IMR-90 (cell line): ENCODE measurements at regions not wholly inside any gene's neighbourhood (a gene's known extent, or its start where the extent isn't known, plus 50 kb on each side); places are given as distances from the start of the nearest gene placed in this dataset.
A peak's percentile ranks its signal among the peaks of the same experiment; 100 is the strongest.

ENCODE experiments used
- ATAC-seq: fragments of 200-7000 bp; cut with Tn5 transposase; 2 replicates; pipeline ENCODE4 v1.9.1; 2020; ENCODE audit warnings: low read depth, mild to moderate bottlenecking, moderate library complexity
- BruUV-seq: library from RNA; stranded (reverse); fragments of 400-500 nt; replicated peaks from 2 replicates; lab custom pipeline; 2021; lab: Mats Ljungman, UMichigan
- CTCF ChIA-PET: fragments of 300-600 bp; formaldehyde crosslinking; extraction: SDS; loops from one replicate; lab custom pipeline; 2021; ENCODE audit warnings: antibody characterized with exemption; lab: Yijun Ruan, JAX
- POLR2A ChIA-PET: fragments of 300-600 bp; sonication (Branson Sonifier 250); formaldehyde crosslinking; loops from one replicate; lab custom pipeline; 2022; ENCODE audit warnings: antibody characterized with exemption; ENCODE audit not compliant: unreplicated experiment; lab: Charles Lee
- DNase-seq: peaks from one replicate; pipeline ENCODE4 v3.0.0; 2013
- H2AFZ ChIP-seq: replicated peaks from 2 replicates; pipeline ENCODE3; 2013; ENCODE audit warnings: low read length, mild to moderate bottlenecking; ENCODE audit not compliant: poor library complexity
- H2AK5ac ChIP-seq: 2 replicates; pipeline ENCODE4 v1.6.1; 2013; ENCODE audit warnings: low read depth, low read length, inconsistent platforms
- H2AK9ac ChIP-seq: replicated peaks from 2 replicates; pipeline ENCODE3; 2013; ENCODE audit warnings: mild to moderate bottlenecking, low read depth, low read length, moderate library complexity; ENCODE audit not compliant: poor library complexity
- H2BK120ac ChIP-seq: 2 replicates; pipeline ENCODE4 v1.6.1; 2013; ENCODE audit warnings: low read depth, low read length, inconsistent platforms
- H2BK15ac ChIP-seq: 3 replicates; pipeline ENCODE4 v1.6.1; 2013; ENCODE audit warnings: low read depth, low read length, inconsistent platforms
- H2BK20ac ChIP-seq: 2 replicates; pipeline ENCODE4 v1.6.1; 2013; ENCODE audit warnings: low read depth, mild to moderate bottlenecking, inconsistent platforms, low read length, moderate library complexity
- H2BK5ac ChIP-seq: 2 replicates; pipeline ENCODE4 v1.6.1; 2013; ENCODE audit warnings: mild to moderate bottlenecking, low read depth, low read length, inconsistent platforms; ENCODE audit not compliant: poor library complexity, severe bottlenecking
- H3K14ac ChIP-seq: replicated peaks from 2 replicates; pipeline ENCODE4 v1.6.1; 2013; ENCODE audit warnings: low read depth, low read length, inconsistent platforms
- H3K18ac ChIP-seq: 2 replicates; pipeline ENCODE4 v1.6.1; 2013; ENCODE audit warnings: low read depth, low read length, control low read depth
- H3K23ac ChIP-seq: 2 replicates; pipeline ENCODE4 v1.6.1; 2013; ENCODE audit warnings: low read depth, low read length, inconsistent platforms
- H3K27ac ChIP-seq: 2 replicates; pipeline ENCODE4 v1.5.1; 2013; ENCODE audit warnings: mild to moderate bottlenecking, control low read depth, low read length; ENCODE audit not compliant: insufficient read depth
- H3K27me3 ChIP-seq: 2 replicates; pipeline ENCODE4 v1.6.1; 2013; ENCODE audit warnings: low read length; ENCODE audit not compliant: control insufficient read depth, insufficient read depth
- H3K36me3 ChIP-seq: 2 replicates; pipeline ENCODE4 v1.6.1; 2013; ENCODE audit warnings: low read length, mixed read lengths; ENCODE audit not compliant: control insufficient read depth, insufficient read depth
- H3K4ac ChIP-seq: 2 replicates; pipeline ENCODE4 v1.6.1; 2013; ENCODE audit warnings: low read depth, low read length, inconsistent platforms
- H3K4me1 ChIP-seq: 2 replicates; pipeline ENCODE4 v1.6.1; 2013; ENCODE audit warnings: low read length, mixed read lengths; ENCODE audit not compliant: control insufficient read depth, insufficient read depth
- H3K4me2 ChIP-seq: 2 replicates; pipeline ENCODE4 v1.6.1; 2013; ENCODE audit warnings: low read depth, mild to moderate bottlenecking, control low read depth, low read length, moderate library complexity
- H3K4me3 ChIP-seq: 2 replicates; pipeline ENCODE4 v1.5.1; 2013; ENCODE audit warnings: low read depth, mild to moderate bottlenecking, control low read depth, low read length, moderate library complexity; ENCODE audit not compliant: insufficient read depth
- H3K56ac ChIP-seq: 2 replicates; pipeline ENCODE4 v1.6.1; 2013; ENCODE audit warnings: low read length, inconsistent platforms; ENCODE audit not compliant: insufficient read depth; ENCODE audit errors: extremely low read depth
- H3K79me1 ChIP-seq, 2 experiments: 2 replicates each; pipeline ENCODE4 v1.6.1; 2013; ENCODE audit warnings: low read length in 2 of 2, inconsistent platforms in 1 of 2, low read depth in 1 of 2
- H3K9ac ChIP-seq: 2 replicates; pipeline ENCODE4 v1.6.1; 2013; ENCODE audit warnings: low read depth, low read length, control low read depth
- H3K9me1 ChIP-seq: 2 replicates; pipeline ENCODE4 v1.6.1; 2013; ENCODE audit warnings: low read length, inconsistent platforms; ENCODE audit not compliant: insufficient read depth
- H3K9me3 ChIP-seq: 2 replicates; pipeline ENCODE4 v1.6.1; 2013; ENCODE audit warnings: low read length; ENCODE audit not compliant: control insufficient read depth, insufficient read depth
- H4K20me1 ChIP-seq: 2 replicates; pipeline ENCODE4 v1.6.1; 2013; ENCODE audit warnings: low read length, inconsistent platforms; ENCODE audit not compliant: insufficient read depth
- H4K5ac ChIP-seq: 2 replicates; pipeline ENCODE4 v1.6.1; 2013; ENCODE audit warnings: mild to moderate bottlenecking, low read depth, low read length, control low read depth
- H4K8ac ChIP-seq, 2 experiments: 2 replicates each; pipeline ENCODE4 v1.6.1; 2013; ENCODE audit warnings: low read depth in 2 of 2, low read length in 2 of 2, control low read depth in 1 of 2, inconsistent platforms in 1 of 2
- H4K91ac ChIP-seq: 2 replicates; pipeline ENCODE4 v1.6.1; 2013; ENCODE audit warnings: low read depth, low read length, inconsistent platforms; ENCODE audit not compliant: insufficient read depth
- BHLHE40 ChIP-seq: fragments of 150-350 bp; IDR thresholded peaks from 2 replicates; pipeline ENCODE4 v1.6.1; 2016; ENCODE audit warnings: mild to moderate bottlenecking, low read depth, low read length
- CEBPB ChIP-seq: IDR thresholded peaks from 2 replicates; pipeline ENCODE4 v1.6.1; 2012; ENCODE audit warnings: low read depth, low read length, improper control_type of control experiment
- CHD1 ChIP-seq: IDR thresholded peaks from 2 replicates; pipeline ENCODE4 v1.6.1; 2012; ENCODE audit warnings: low read depth, low read length, improper control_type of control experiment
- FOS ChIP-seq: fragments of 150-350 bp; IDR thresholded peaks from 2 replicates; pipeline ENCODE4 v1.6.1; 2016; ENCODE audit warnings: low read depth, low read length
- MAFK ChIP-seq: IDR thresholded peaks from 2 replicates; pipeline ENCODE4 v1.6.1; 2012; ENCODE audit warnings: low read depth, low read length, improper control_type of control experiment
- RAD21 ChIP-seq: IDR thresholded peaks from 2 replicates; pipeline ENCODE4 v1.6.1; 2012; ENCODE audit warnings: low read length, improper control_type of control experiment
- RCOR1 ChIP-seq: IDR thresholded peaks from 2 replicates; pipeline ENCODE4 v1.6.1; 2012; ENCODE audit warnings: mild to moderate bottlenecking, low read length, improper control_type of control experiment; ENCODE audit not compliant: insufficient replicate concordance
- RFX5 ChIP-seq: IDR thresholded peaks from 2 replicates; pipeline ENCODE4 v1.8.0; 2012; ENCODE audit warnings: low read depth, mild to moderate bottlenecking, low read length, moderate library complexity
- SMC3 ChIP-seq: fragments of 150-350 bp; IDR thresholded peaks from 2 replicates; pipeline ENCODE4 v1.6.1; 2016; ENCODE audit warnings: low read depth, mild to moderate bottlenecking, antibody characterized with exemption, low read length, moderate library complexity
- dilution Hi-C: fragments of 300-500 bp; cut with HindIII; formaldehyde crosslinking; loops from one replicate; pipeline ENCODE4 v1.14.3; 2018; ENCODE audit warnings: low sequenced_read_pairs; ENCODE audit not compliant: unreplicated experiment
- in situ Hi-C: fragments of 300-500 bp; cut with MboI; formaldehyde crosslinking; loops from 3 replicates; pipeline ENCODE4 v1.14.3; 2019; ENCODE audit warnings: low sequenced_read_pairs, inconsistent platforms, mixed read lengths
- intact Hi-C: fragments of 100-400 bp; cut with micrococcal nuclease; formaldehyde crosslinking; loops from 2 replicates; pipeline ENCODE4 v1.10.0; 2022
- TF ChIP-seq, protein P1 (sequence below): conservative IDR thresholded peaks from 2 replicates; pipeline ENCODE4 v1.5.1; 2012; ENCODE audit warnings: mild to moderate bottlenecking, low read depth, low read length, improper control_type of control experiment

DNA sequence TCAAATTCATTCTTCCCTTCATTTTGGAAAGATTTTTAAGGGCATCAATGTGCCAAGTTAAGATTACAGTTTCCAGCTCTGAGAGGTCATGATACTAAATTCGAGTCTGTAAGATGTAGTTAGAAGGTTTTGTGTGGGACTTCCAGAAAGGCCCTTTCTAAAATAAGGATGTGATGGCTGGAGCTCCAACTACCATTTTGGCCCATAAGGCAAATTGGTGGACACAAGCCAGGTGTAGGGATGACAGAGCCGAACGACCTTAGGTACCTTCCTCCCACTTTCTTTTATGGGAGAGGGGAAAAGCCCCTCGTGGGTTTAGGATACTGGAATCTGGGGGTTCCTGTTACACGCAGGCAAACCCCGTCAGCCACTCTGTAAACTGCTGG lies 54.3 kb upstream of the PTPDC1 start (continued):
- TF ChIP-seq BHLHE40, result no peak
- TF ChIP-seq SMC3, result no peak
- no peak for TF ChIP-seq CEBPB

DNA sequence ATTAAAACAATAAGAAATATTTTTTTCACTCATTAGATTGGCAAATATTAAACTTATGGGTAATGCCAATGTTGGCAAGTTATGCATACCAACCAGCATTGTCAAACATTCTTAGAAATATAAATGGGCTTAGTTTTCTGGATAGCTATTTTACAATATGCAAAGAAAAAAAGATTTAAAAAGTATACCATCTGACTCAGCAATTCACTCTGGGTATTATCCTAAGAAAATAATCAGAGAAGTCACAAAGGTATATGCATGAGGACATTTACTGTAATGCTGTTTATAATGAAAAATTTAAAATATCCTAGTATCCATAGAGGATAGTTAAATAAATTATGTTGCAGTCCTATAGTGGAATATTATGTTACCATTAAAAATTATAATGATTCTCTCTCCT lies 57.4 kb upstream of the PTPDC1 start:
- Histone ChIP-seq H3K18ac (no peak overlapping the region), H3K27ac (no peak overlapping the region), H3K9me1 (no peaks in the 10 kb centered on the region), H2AK5ac (no peak overlapping the region), H3K23ac (no peak overlapping the region), H4K20me1 (no peaks in the 10 kb centered on the region), H3K36me3 (no peaks in the 10 kb centered on the region), H3K4me1 (no peaks in the 10 kb centered on the region), H2AFZ (no peak overlapping the region), H2AK9ac (no peak overlapping the region), H3K4ac (no peak overlapping the region), H3K79me1 (peaks cover 16 to 17% of the 10 kb centered on the region in 2 experiments; a peak in 3 of 4 replicates), H2BK120ac (no peak overlapping the region), H3K4me2 (no peak overlapping the region), H4K8ac (no peak overlapping the region), H3K27me3 (no peaks in the 10 kb centered on the region), H3K9ac (no peak overlapping the region), H4K5ac (no peak overlapping the region), H3K14ac (no peak overlapping the region), H3K4me3 (no peak overlapping the region), H3K9me3 (peaks cover 3% of the 10 kb centered on the region; the same call in 1 of the 2 replicates), H2BK5ac (no peak overlapping the region), H2BK15ac (no peak overlapping the region), H4K91ac (no peak overlapping the region), H3K56ac (no peak overlapping the region), H2BK20ac (no peak overlapping the region)
- dilution Hi-C loops (no loop called here), intact Hi-C loops (no loop called here), in situ Hi-C loops (no loop called here)
- ChIA-PET POLR2A (no interaction called here), CTCF (interaction anchor here (1.1 kb wide), 1 partner anchor 12 kb away, joined by 3 read pairs; no protein-coding TSS in a partner anchor)
- no peak for DNase-seq
- ATAC-seq, result no peak
- TF ChIP-seq, protein P1, sequence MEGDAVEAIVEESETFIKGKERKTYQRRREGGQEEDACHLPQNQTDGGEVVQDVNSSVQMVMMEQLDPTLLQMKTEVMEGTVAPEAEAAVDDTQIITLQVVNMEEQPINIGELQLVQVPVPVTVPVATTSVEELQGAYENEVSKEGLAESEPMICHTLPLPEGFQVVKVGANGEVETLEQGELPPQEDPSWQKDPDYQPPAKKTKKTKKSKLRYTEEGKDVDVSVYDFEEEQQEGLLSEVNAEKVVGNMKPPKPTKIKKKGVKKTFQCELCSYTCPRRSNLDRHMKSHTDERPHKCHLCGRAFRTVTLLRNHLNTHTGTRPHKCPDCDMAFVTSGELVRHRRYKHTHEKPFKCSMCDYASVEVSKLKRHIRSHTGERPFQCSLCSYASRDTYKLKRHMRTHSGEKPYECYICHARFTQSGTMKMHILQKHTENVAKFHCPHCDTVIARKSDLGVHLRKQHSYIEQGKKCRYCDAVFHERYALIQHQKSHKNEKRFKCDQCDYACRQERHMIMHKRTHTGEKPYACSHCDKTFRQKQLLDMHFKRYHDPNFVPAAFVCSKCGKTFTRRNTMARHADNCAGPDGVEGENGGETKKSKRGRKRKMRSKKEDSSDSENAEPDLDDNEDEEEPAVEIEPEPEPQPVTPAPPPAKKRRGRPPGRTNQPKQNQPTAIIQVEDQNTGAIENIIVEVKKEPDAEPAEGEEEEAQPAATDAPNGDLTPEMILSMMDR, result no peak
- TF ChIP-seq RFX5 (no peak), RAD21 (no peak), CHD1 (no peak), BHLHE40 (no peak), MAFK (peak; percentile 29; the same call in 1 of the 2 replicates), FOS (no peak), RCOR1 (no peak)
- BruUV-seq, result no TSS peak
